H54 (cell line): ENCODE measurements at regions not wholly inside any gene's neighbourhood (a gene's known extent, or its start where the extent isn't known, plus 50 kb on each side); places are given as distances from the start of the nearest gene placed in this dataset.
A peak's percentile ranks its signal among the peaks of the same experiment; 100 is the strongest.

Source experiments
- DNase-seq: peaks from one replicate; pipeline ENCODE4 v3.0.0; 2011; ENCODE audit warnings: low spot score, mixed read lengths; ENCODE audit not compliant: insufficient read length
- FAIRE-seq: peaks from 3 replicates; lab custom pipeline; 2011; peaks lifted over from hg19 to GRCh38; lab: Jason Lieb, UNC
- POLR2A ChIP-seq: IDR thresholded peaks from 2 replicates; pipeline ENCODE4 v1.6.1; 2011; ENCODE audit warnings: low read depth, mild to moderate bottlenecking, low read length

DNA sequence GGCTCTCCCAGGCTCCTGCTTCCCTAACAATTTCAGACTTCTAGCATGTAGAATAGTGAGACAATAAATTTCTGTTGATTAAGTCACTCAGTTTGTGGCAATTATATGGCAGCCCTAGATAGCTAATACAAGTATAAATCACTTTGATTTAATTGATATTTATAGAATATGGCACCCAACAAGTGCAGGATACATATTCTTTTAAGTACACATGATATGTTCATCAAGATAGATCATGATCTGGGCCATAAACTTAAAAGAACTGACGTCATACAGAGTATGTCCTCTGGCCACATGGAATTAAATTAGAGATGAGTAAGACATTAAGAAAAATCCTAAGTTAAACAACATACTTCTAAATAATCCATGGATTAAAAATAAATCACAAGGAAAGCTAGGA is 67.5 kb upstream of the AMOTL1 start:
- FAIRE-seq (no peak), DNase-seq (no peak)
- no peak for TF ChIP-seq POLR2A

DNA sequence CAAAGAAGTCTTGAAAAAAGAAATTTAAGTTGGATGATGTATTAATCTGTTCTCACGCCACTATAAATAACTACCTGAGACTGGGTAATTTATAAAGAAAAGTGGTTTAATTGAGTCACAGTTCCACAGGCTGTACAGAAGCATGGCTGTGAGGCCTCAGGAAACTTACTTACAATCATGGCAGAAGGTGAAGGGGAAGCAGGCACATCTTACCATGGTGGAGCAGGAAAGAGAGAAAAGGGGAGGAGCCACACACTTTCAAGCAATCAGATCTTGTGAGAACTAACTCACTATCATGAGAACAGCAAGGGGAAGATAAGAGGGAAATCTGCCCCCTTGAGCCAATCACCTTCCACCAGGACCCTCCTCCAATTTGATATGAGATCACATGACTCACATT is 65.7 kb upstream of the AMOTL1 start:
- no peak for DNase-seq
- TF ChIP-seq POLR2A: no peak
- FAIRE-seq: no peak

DNA sequence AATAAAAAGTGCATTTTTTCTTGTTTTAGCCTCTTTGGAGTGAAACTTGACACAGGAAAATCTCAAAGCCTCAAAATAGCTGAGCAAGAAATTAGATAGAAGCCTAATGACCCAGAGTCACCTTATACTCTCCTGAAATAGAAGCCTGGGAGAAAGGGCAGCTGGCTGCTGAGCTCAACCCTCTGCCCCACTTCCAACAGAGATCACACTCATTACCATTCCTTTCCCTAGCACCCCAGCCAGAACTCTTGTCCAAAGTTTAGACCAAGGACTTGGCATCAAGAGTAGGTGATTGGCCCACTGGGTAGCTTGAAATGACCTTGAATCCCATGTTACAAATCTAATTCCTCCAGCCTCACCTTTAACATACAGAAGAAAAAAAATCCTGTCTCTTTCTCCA is 62.7 kb upstream of the AMOTL1 start:
- FAIRE-seq: no peak
- TF ChIP-seq POLR2A: no peak
- DNase-seq: no peak

DNA sequence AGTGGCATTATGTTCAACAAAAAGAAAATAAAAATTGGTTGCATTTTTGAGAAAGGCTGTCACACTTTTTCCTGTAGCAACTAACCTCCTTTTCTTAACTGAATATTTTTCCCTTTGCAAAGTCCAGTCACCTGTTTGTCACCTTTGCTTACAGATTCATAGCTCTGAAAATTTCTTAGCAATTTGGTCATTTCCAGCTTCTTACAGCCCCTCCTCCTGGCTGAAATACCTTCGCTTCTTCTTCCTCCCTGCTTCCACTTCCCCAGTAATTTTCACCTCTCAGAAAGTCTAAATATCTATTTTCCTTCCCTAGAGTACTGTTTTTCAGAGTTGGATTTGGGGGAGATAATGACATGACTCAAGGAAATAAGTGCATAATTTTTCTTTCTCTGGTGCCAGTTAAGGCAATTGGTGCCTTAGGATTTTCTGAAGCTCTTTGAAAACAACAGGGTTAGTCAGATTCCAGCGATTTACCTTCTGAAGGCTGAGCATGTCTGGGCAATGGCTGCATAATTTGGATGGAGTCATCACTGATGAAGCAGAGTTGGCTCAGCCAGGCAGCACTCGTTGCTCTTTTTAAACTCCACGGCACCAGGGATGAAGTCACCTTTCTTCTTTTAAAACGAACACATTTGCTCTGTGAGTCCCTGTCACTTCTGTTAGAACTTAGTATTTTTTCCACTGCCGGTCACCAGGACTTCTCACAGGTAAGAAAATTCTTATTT is 62.1 kb upstream of the AMOTL1 start:
- TF ChIP-seq POLR2A: no peak
- DNase-seq (peak; percentile 12), FAIRE-seq (peak; percentile 58)

DNA sequence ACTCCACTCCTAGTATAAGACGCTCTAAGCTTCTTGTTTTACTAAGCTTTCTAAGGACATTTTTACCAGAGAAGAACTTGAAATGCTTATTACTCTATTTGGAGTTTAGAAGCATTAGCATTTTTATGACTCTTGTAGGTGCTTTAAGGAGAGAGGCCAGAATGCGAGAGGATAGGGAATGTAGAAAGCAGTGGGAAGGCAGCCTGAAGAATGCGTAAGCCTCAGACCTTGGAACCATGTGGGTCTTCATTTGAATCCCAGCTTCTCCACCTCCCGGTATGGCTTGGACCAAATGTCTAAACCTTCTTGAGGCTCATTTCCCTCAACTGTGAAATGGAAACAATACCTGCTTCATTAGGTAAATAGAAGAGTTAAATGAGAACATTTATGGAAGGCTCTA is 60.0 kb upstream of the AMOTL1 start:
- FAIRE-seq (no peak), DNase-seq (no peak)
- no peak for TF ChIP-seq POLR2A

DNA sequence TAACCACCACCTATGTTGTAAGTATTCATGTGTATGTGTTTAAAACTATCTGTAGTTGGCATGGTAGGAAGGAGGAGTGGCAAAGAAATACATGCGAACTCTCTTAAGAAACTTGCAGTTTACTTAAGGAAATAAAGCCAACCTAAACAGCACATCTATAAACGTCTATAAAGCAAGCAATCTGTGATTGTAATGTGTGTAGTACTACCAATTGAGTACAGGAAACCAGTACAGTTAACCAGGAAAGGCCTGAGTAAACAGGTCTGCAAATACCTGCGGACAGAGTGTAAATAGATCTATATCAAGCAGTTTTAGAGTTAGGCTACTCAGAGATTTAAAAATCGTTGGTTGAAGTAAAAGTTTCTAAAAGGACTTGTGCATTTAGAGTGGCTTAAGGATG is 59.5 kb upstream of the AMOTL1 start:
- no peak for TF ChIP-seq POLR2A
- no peak for DNase-seq
- FAIRE-seq: no peak

DNA sequence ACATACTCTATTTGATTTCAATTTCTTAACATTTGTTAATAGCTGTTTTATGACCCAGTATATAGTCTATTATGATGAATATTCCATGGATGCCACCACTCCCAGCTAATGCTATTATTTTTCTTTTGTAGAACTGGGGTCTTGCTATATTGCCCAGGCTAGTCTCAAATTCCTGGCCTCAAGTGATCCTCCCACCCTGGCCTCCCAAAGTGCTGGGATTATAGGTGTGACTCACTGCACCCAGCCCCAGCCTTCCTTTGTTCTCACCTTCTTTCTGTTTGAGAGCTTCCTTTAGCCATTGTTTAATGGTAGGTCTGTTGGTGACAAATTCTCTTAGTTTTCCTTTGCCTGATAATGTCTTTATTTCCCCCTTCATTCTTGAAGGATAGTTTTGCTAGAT is 52.9 kb upstream of the AMOTL1 start:
- no peak for FAIRE-seq
- DNase-seq: no peak
- no peak for TF ChIP-seq POLR2A

DNA sequence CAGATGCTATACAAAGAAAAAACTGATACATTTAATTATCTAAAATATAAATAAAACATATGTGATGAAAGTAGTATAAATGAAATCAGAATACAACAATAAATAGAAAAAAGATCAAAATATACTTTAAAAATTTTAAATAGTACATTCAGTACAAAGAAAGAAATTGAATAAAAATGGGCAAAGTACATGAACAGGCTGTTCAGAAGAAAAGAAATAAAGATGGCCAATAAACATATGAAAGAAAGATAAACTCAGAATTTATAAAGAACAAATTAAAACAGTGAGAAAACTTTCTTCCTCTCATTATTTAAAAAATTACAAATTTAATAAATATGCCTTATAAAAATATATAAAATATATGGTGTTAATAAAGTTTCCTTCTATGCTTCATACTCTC is 50.5 kb upstream of the AMOTL1 start:
- no peak for TF ChIP-seq POLR2A
- DNase-seq (no peak), FAIRE-seq (no peak)
